Smooth muscle cell (in vitro differentiated cells): ENCODE measurements at regions not wholly inside any gene's neighbourhood (a gene's known extent, or its start where the extent isn't known, plus 50 kb on each side); places are given as distances from the start of the nearest gene placed in this dataset.

Source experiments
- DNase-seq: peaks from one replicate; lab custom pipeline; 2025; ENCODE audit not compliant: unreplicated experiment; lab: John Stamatoyannopoulos, UW
- H2AFZ ChIP-seq: fragments of 200-600 bp; sonication (generic); 2 replicates; pipeline ENCODE4 v1.6.0; 2016; ENCODE audit warnings: antibody characterized with exemption, low read depth, mild to moderate bottlenecking
- H3F3A ChIP-seq: fragments of 200-600 bp; sonication (generic); 2 replicates; pipeline ENCODE4 v1.6.0; 2017; ENCODE audit warnings: antibody characterized with exemption, low read depth
- H3K27ac ChIP-seq: fragments of 200-600 bp; sonication (generic); 2 replicates; pipeline ENCODE4 v1.5.1; 2016; ENCODE audit warnings: low read depth, mild to moderate bottlenecking
- H3K27me3 ChIP-seq: fragments of 200-600 bp; sonication (generic); 2 replicates; pipeline ENCODE4 v1.6.1; 2016; ENCODE audit warnings: low read depth, mild to moderate bottlenecking
- H3K36me3 ChIP-seq: fragments of 200-600 bp; sonication (generic); 2 replicates; pipeline ENCODE4 v1.5.1; 2016; ENCODE audit warnings: low read depth
- H3K4me1 ChIP-seq: fragments of 200-600 bp; sonication (generic); 2 replicates; pipeline ENCODE4 v1.5.1; 2016; ENCODE audit warnings: low read depth
- H3K4me2 ChIP-seq: fragments of 200-600 bp; sonication (generic); 2 replicates; pipeline ENCODE4 v1.6.0; 2016; ENCODE audit warnings: mild to moderate bottlenecking
- H3K4me3 ChIP-seq: fragments of 200-600 bp; sonication (generic); 2 replicates; pipeline ENCODE4 v1.5.1; 2016; ENCODE audit warnings: mild to moderate bottlenecking
- H3K79me2 ChIP-seq: fragments of 200-600 bp; sonication (generic); 2 replicates; pipeline ENCODE4 v1.6.0; 2016; ENCODE audit warnings: low read depth, mild to moderate bottlenecking
- H3K9ac ChIP-seq: fragments of 200-600 bp; sonication (generic); 2 replicates; pipeline ENCODE4 v1.6.0; 2016; ENCODE audit warnings: low read depth
- H3K9me3 ChIP-seq: fragments of 200-600 bp; sonication (generic); replicated peaks from 2 replicates; pipeline ENCODE4 v1.5.1; 2016; ENCODE audit warnings: low read depth
- H4K20me1 ChIP-seq: fragments of 200-600 bp; sonication (generic); 2 replicates; pipeline ENCODE4 v1.6.0; 2016; ENCODE audit warnings: low read depth
- WGBS: methylation state at CpG from one replicate; pipeline ENCODE4 v1.1.7; 2016; ENCODE audit warnings: low lambda C conversion rate; 5-methylcytosine and 5-hydroxymethylcytosine counted together
- TF ChIP-seq, protein P1 (sequence below): fragments of 200-600 bp; sonication (generic); IDR thresholded peaks from 2 replicates; pipeline ENCODE4 v1.5.1; 2017; ENCODE audit warnings: borderline replicate concordance, mild to moderate bottlenecking, antibody characterized with exemption; ENCODE audit not compliant: insufficient read depth, poor library complexity, severe bottlenecking

DNA sequence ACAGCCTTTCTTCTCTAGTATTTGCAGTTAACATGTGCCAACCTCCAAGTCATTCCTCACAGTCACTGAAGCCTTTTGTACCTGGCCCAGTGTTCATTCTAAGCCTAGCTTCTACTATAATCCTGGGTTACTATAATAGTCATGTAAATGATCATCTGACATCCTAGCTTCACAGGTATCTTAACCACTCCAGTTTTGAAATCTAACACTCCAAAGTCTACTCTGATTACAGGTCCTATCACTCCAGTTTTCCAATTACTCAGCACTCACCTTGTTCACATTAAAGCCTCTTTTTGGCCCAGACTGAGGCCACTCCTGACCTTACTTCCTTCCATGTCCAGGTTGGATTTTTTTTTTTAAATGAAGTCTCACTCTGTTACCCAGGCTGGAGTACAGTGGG lies 87.6 kb upstream of the ZCCHC13 start:
- Histone ChIP-seq H3K79me2 (no peaks in the 10 kb centered on the region), H3K9ac (no peak overlapping the region), H3K36me3 (no peaks in the 10 kb centered on the region), H3K4me3 (no peak overlapping the region), H3K4me1 (no peaks in the 10 kb centered on the region), H3K4me2 (no peak overlapping the region), H2AFZ (no peak overlapping the region), H3K9me3 (no peaks in the 10 kb centered on the region), H4K20me1 (peaks cover 13% of the 10 kb centered on the region), H3K27ac (no peak overlapping the region), H3K27me3 (no peaks in the 10 kb centered on the region), H3F3A (no peaks in the 10 kb centered on the region)
- TF ChIP-seq, protein P1, sequence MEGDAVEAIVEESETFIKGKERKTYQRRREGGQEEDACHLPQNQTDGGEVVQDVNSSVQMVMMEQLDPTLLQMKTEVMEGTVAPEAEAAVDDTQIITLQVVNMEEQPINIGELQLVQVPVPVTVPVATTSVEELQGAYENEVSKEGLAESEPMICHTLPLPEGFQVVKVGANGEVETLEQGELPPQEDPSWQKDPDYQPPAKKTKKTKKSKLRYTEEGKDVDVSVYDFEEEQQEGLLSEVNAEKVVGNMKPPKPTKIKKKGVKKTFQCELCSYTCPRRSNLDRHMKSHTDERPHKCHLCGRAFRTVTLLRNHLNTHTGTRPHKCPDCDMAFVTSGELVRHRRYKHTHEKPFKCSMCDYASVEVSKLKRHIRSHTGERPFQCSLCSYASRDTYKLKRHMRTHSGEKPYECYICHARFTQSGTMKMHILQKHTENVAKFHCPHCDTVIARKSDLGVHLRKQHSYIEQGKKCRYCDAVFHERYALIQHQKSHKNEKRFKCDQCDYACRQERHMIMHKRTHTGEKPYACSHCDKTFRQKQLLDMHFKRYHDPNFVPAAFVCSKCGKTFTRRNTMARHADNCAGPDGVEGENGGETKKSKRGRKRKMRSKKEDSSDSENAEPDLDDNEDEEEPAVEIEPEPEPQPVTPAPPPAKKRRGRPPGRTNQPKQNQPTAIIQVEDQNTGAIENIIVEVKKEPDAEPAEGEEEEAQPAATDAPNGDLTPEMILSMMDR: no peak
- no peak for DNase-seq

DNA sequence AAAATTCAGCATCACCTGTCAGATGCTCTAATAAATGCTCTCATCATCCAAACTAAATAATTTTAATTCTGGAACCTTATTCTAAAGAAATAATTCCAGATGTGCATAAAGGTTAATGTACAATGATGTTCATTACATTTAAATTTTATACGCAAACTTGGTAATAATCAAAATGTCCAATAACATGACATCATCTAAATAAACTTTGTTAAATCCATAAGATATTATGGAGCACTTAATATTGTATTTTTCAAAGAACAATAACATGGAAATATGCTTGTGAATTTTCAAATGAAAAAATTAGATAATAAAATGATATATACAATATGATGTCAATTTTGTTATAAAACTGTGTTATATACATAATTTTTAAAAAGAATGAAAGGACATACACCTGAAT lies 92.1 kb upstream of the ZCCHC13 start:
- Histone ChIP-seq H3K27ac (no peak overlapping the region), H3F3A (no peaks in the 10 kb centered on the region), H3K36me3 (no peaks in the 10 kb centered on the region), H3K4me2 (no peak overlapping the region), H3K79me2 (no peaks in the 10 kb centered on the region), H3K27me3 (no peaks in the 10 kb centered on the region), H4K20me1 (no peaks in the 10 kb centered on the region), H3K9ac (no peak overlapping the region), H3K4me3 (no peak overlapping the region), H3K9me3 (no peaks in the 10 kb centered on the region), H2AFZ (no peak overlapping the region), H3K4me1 (no peaks in the 10 kb centered on the region)
- DNase-seq: no peak
- TF ChIP-seq, protein P1: no peak
- WGBS: 95% methylated on average over 1 of the region's 1 CpG

DNA sequence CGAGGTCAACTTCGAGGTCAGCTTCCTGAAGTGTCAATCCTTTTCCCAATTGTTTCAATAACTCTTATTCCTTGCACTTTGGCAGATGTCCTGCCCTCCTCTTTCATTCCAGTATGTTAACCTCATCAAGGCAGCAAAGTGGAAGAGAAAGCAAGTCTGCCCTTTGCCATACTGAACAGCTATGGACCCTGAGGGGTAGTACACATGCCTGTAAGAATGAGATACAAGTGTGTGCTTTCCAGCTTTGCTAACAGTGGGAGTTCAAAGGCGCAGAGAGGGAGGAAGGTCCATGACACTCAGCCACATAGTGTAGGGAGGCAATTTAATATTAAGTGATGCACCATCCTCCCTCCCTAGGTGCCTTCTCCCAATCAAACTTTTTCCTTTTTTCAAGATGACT lies 96.4 kb upstream of the ZCCHC13 start:
- Histone ChIP-seq H3K4me2 (no peak overlapping the region), H3K4me1 (no peaks in the 10 kb centered on the region), H3K9me3 (peaks cover 3% of the 10 kb centered on the region), H3K36me3 (no peaks in the 10 kb centered on the region), H2AFZ (no peak overlapping the region), H3K27ac (no peak overlapping the region), H3K9ac (no peak overlapping the region), H3K27me3 (no peaks in the 10 kb centered on the region), H3K4me3 (no peak overlapping the region), H3K79me2 (no peaks in the 10 kb centered on the region), H3F3A (no peaks in the 10 kb centered on the region), H4K20me1 (no peaks in the 10 kb centered on the region)
- 71% methylated on average over 3 of the region's 3 CpGs for WGBS
- TF ChIP-seq, protein P1: no peak
- DNase-seq: no peak

DNA sequence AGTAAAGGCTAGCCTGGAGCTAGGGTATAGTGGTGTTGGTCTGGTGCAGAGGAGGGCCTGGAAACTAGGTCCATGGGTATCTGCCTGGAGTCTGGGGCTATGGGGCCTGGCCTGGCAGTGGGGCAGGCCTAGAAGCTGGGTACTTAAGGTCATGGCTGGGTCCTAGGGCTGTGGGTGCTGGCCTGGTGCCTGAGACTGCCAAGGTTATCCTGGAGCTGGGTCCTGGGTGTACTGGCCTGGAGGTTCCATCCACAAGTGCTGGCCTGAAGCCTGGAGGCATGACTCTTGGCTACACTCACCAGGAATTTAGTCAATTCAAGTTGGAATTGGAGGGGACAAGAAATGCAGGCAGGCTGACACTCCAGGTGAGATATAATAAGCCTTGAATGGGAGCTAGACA lies 108.4 kb upstream of the ZCCHC13 start:
- TF ChIP-seq, protein P1: no peak
- no peaks in the 10 kb centered on the region for H3K36me3 ChIP-seq
- H3K27me3 ChIP-seq: no peaks in the 10 kb centered on the region
- no peaks in the 10 kb centered on the region for H3F3A ChIP-seq
- H3K4me1 ChIP-seq: no peaks in the 10 kb centered on the region
- H2AFZ ChIP-seq: no peak overlapping the region
- H3K9ac ChIP-seq: no peak overlapping the region
- no peak overlapping the region for H3K4me2 ChIP-seq
- H4K20me1 ChIP-seq: no peaks in the 10 kb centered on the region
- DNase-seq: no peak
- no peaks in the 10 kb centered on the region for H3K9me3 ChIP-seq
- no peak overlapping the region for H3K27ac ChIP-seq
- H3K4me3 ChIP-seq: no peak overlapping the region
- H3K79me2 ChIP-seq: no peaks in the 10 kb centered on the region
